ENCODE measurements at regions not wholly inside any gene's neighbourhood (a gene's known extent, or its start where the extent isn't known, plus 50 kb on each side); places are given as distances from the start of the nearest gene placed in this dataset.

- TF ChIP-seq CTCF (optimal IDR thresholded peaks at IDR 0.05 in 1 of 3, IDR thresholded peaks at IDR 0.05 in 1 of 3, conservative IDR thresholded peaks at IDR 0.05 in 1 of 3; ENCODE audit: extremely low read depth in 1 of 3, insufficient read depth in 2 of 3, low read length in 3 of 3): no peak
- no peak for TF ChIP-seq EZH2 (IDR thresholded peaks at IDR 0.05; ENCODE audit: low read length)
These were observed 290.2 kb downstream of the FGFR2 start for GRCh38 chr10:121308020-121308419.
